ENCODE measurements at regions not wholly inside any gene's neighbourhood (a gene's known extent, or its start where the extent isn't known, plus 50 kb on each side); places are given as distances from the start of the nearest gene placed in this dataset.

- Mint-ChIP-seq H3K9me3 (peaks cover 0 to 15% (median 0%) of the 10 kb centered on the region in 11 donors), H3K4me3 (peak overlapping the region in 9 of 10 donors; percentile 1 to 63 (median 38)), H3K4me1 (peaks cover 4 to 32% (median 26%) of the 10 kb centered on the region in 7 donors), H3K27ac (peak overlapping the region in 7 of 9 donors; percentile 19 to 47 (median 26)), H3K36me3 (peaks cover 0 to 14% (median 0%) of the 10 kb centered on the region in 5 donors), H3K27me3 (no peaks in the 10 kb centered on the region)
- DNase-seq (no peak), ATAC-seq (no peak)
- no peaks in the 10 kb centered on the region for H3K27me3 ChIP-seq (ENCODE audit: control insufficient read depth in 2 of 2, insufficient read depth in 2 of 2, low read length in 2 of 2)
- no peak overlapping the region for H3K4me3 ChIP-seq (ENCODE audit: low read length)
- no peaks in the 10 kb centered on the region for H3K9me3 ChIP-seq (ENCODE audit: control insufficient read depth in 2 of 3, low read length in 3 of 3)
- intact Hi-C loops (cut with micrococcal nuclease), result loop anchor here in 1 of 2 donors (5.0 kb wide), 1 partner anchor 34 kb away; no protein-coding TSS in a partner anchor
- no peaks in the 10 kb centered on the region for H3K4me1 ChIP-seq (ENCODE audit: control insufficient read depth in 2 of 2, insufficient read depth in 2 of 2, low read length in 2 of 2)
- ChIA-PET POLR2A (interaction anchor here (0.5 to 1.1 kb wide), 2 partner anchors 16 to 39 kb away, joined by 3 read pairs; no protein-coding TSS in a partner anchor), CTCF (interaction anchor here (0.6 kb wide), 1 partner anchor 1002 kb away, joined by 3 read pairs; no protein-coding TSS in a partner anchor)
- H3K27ac ChIP-seq (ENCODE audit: low read depth, low read length), result no peak overlapping the region
- H3K36me3 ChIP-seq (ENCODE audit: control insufficient read depth in 2 of 3, insufficient read depth in 3 of 3, low read length in 3 of 3), result no peaks in the 10 kb centered on the region
Measured at GRCh38 chr3:143182866-143183664, 63.5 kb downstream of the CHST2 start.

- no peak overlapping the region for H3K27ac ChIP-seq (ENCODE audit: low read depth, low read length)
- H3K36me3 Mint-ChIP-seq, result peaks cover 0 to 14% (median 0%) of the 10 kb centered on the region in 5 donors
- ChIA-PET POLR2A (interaction anchor here (0.5 to 1.1 kb wide), 2 partner anchors 16 to 40 kb away, joined by 3 read pairs; no protein-coding TSS in a partner anchor), CTCF (no interaction called here)
- DNase-seq (no peak), ATAC-seq (no peak)
- peaks cover 0 to 15% (median 0%) of the 10 kb centered on the region in 11 donors for H3K9me3 Mint-ChIP-seq
- no peaks in the 10 kb centered on the region for H3K9me3 ChIP-seq (ENCODE audit: control insufficient read depth in 2 of 3, low read length in 3 of 3)
- peak overlapping the region in 7 of 9 donors; percentile 19 to 47 (median 26) for H3K27ac Mint-ChIP-seq
- H3K27me3 ChIP-seq (ENCODE audit: control insufficient read depth in 2 of 2, insufficient read depth in 2 of 2, low read length in 2 of 2), result no peaks in the 10 kb centered on the region
- intact Hi-C loops (cut with micrococcal nuclease), result loop anchor here in 1 of 2 donors (5.0 kb wide), 1 partner anchor 34 kb away; no protein-coding TSS in a partner anchor
- H3K36me3 ChIP-seq (ENCODE audit: control insufficient read depth in 2 of 3, insufficient read depth in 3 of 3, low read length in 3 of 3), result no peaks in the 10 kb centered on the region
- peaks cover 4 to 32% (median 26%) of the 10 kb centered on the region in 7 donors for H3K4me1 Mint-ChIP-seq
- H3K4me1 ChIP-seq (ENCODE audit: control insufficient read depth in 2 of 2, insufficient read depth in 2 of 2, low read length in 2 of 2), result no peaks in the 10 kb centered on the region
- H3K4me3 ChIP-seq (ENCODE audit: low read length), result no peak overlapping the region
- peak overlapping the region in 7 of 10 donors; percentile 1 to 63 (median 38) for H3K4me3 Mint-ChIP-seq
- no peaks in the 10 kb centered on the region for H3K27me3 Mint-ChIP-seq
Measured at GRCh38 chr3:143183665-143183964, 64.0 kb downstream of the CHST2 start.

GRCh38 chr3:143184099-143184498 lies 64.5 kb downstream of the CHST2 start:
- Mint-ChIP-seq H3K4me3 (peak overlapping the region in 1 of 10 donors; percentile 63), H3K36me3 (peaks cover 0 to 14% (median 0%) of the 10 kb centered on the region in 5 donors)

GRCh38 chr3:143185401-143185800 lies 65.8 kb downstream of the CHST2 start:
- Mint-ChIP-seq H3K4me3 (no peak overlapping the region), H3K36me3 (peaks cover 0 to 12% (median 0%) of the 10 kb centered on the region in 5 donors), H3K4me1 (peaks cover 4 to 19% (median 12%) of the 10 kb centered on the region in 7 donors), H3K27ac (no peak overlapping the region), H3K27me3 (no peaks in the 10 kb centered on the region), H3K9me3 (peaks cover 0 to 10% (median 0%) of the 10 kb centered on the region in 11 donors)
- no peak overlapping the region for H3K4me3 ChIP-seq (ENCODE audit: low read length)
- DNase-seq (no peak), ATAC-seq (no peak)
- H3K36me3 ChIP-seq (ENCODE audit: control insufficient read depth in 2 of 3, insufficient read depth in 3 of 3, low read length in 3 of 3), result no peaks in the 10 kb centered on the region
- H3K4me1 ChIP-seq (ENCODE audit: control insufficient read depth in 2 of 2, insufficient read depth in 2 of 2, low read length in 2 of 2), result peaks cover 0 to 1% of the 10 kb centered on the region in 2 donors
- no peaks in the 10 kb centered on the region for H3K9me3 ChIP-seq (ENCODE audit: control insufficient read depth in 2 of 3, low read length in 3 of 3)
- ChIA-PET POLR2A (no interaction called here), CTCF (interaction anchor here (0.6 kb wide), 1 partner anchor 245 kb away, joined by 3 read pairs; no protein-coding TSS in a partner anchor)
- no peak overlapping the region for H3K27ac ChIP-seq (ENCODE audit: low read depth, low read length)
- intact Hi-C loops (cut with micrococcal nuclease), result no loop called here
- no peaks in the 10 kb centered on the region for H3K27me3 ChIP-seq (ENCODE audit: control insufficient read depth in 2 of 2, insufficient read depth in 2 of 2, low read length in 2 of 2)

More at GRCh38 chr3:143184099-143184498, 64.5 kb downstream of the CHST2 start:
- ChIA-PET POLR2A (interaction anchor here (0.6 kb wide), 1 partner anchor 12 kb away, joined by 5 read pairs; no protein-coding TSS in a partner anchor), CTCF (no interaction called here)
- Mint-ChIP-seq H3K27ac (peak overlapping the region in 2 of 9 donors; percentile 21), H3K27me3 (no peaks in the 10 kb centered on the region), H3K9me3 (peaks cover 0 to 15% (median 0%) of the 10 kb centered on the region in 11 donors), H3K4me1 (peaks cover 4 to 32% (median 25%) of the 10 kb centered on the region in 7 donors)
- Histone ChIP-seq H3K36me3 (ENCODE audit: control insufficient read depth in 2 of 3, insufficient read depth in 3 of 3, low read length in 3 of 3) (no peaks in the 10 kb centered on the region), H3K27ac (ENCODE audit: low read depth, low read length) (no peak overlapping the region), H3K4me1 (ENCODE audit: control insufficient read depth in 2 of 2, insufficient read depth in 2 of 2, low read length in 2 of 2) (no peaks in the 10 kb centered on the region), H3K9me3 (ENCODE audit: control insufficient read depth in 2 of 3, low read length in 3 of 3) (no peaks in the 10 kb centered on the region), H3K4me3 (ENCODE audit: low read length) (no peak overlapping the region), H3K27me3 (ENCODE audit: control insufficient read depth in 2 of 2, insufficient read depth in 2 of 2, low read length in 2 of 2) (no peaks in the 10 kb centered on the region)
- no peak for DNase-seq
- intact Hi-C loops (cut with micrococcal nuclease), result loop anchor here in 1 of 2 donors (5.0 kb wide), 1 partner anchor 33 kb away; no protein-coding TSS in a partner anchor
- ATAC-seq, result no peak

GRCh38 chr3:143187111-143187510 lies 67.5 kb downstream of the CHST2 start:
- Mint-ChIP-seq H3K36me3 (peaks cover 0 to 4% (median 0%) of the 10 kb centered on the region in 5 donors), H3K4me3 (no peak overlapping the region), H3K9me3 (peaks cover 0 to 9% (median 0%) of the 10 kb centered on the region in 11 donors), H3K27me3 (no peaks in the 10 kb centered on the region), H3K27ac (no peak overlapping the region), H3K4me1 (peaks cover 4 to 17% (median 12%) of the 10 kb centered on the region in 7 donors)
- DNase-seq (no peak), ATAC-seq (no peak)
- H3K4me1 ChIP-seq (ENCODE audit: control insufficient read depth in 2 of 2, insufficient read depth in 2 of 2, low read length in 2 of 2), result peaks cover 0 to 13% of the 10 kb centered on the region in 2 donors
- H3K36me3 ChIP-seq (ENCODE audit: control insufficient read depth in 2 of 3, insufficient read depth in 3 of 3, low read length in 3 of 3), result no peaks in the 10 kb centered on the region
- H3K27me3 ChIP-seq (ENCODE audit: control insufficient read depth in 2 of 2, insufficient read depth in 2 of 2, low read length in 2 of 2), result no peaks in the 10 kb centered on the region
- H3K4me3 ChIP-seq (ENCODE audit: low read length), result no peak overlapping the region
- intact Hi-C loops (cut with micrococcal nuclease), result no loop called here
- H3K27ac ChIP-seq (ENCODE audit: low read depth, low read length), result no peak overlapping the region
- no peaks in the 10 kb centered on the region for H3K9me3 ChIP-seq (ENCODE audit: control insufficient read depth in 2 of 3, low read length in 3 of 3)
- CTCF ChIA-PET, result interaction anchor here (1.0 kb wide), 1 partner anchor 24 kb away, joined by 3 read pairs; no protein-coding TSS in a partner anchor
- POLR2A ChIA-PET, result interaction anchor here (0.9 kb wide), 1 partner anchor 15 kb away, joined by 3 read pairs; no protein-coding TSS in a partner anchor

GRCh38 chr3:143188881-143189280 lies 69.3 kb downstream of the CHST2 start:
- DNase-seq (no peak), ATAC-seq (no peak)
- Mint-ChIP-seq H3K4me3 (no peak overlapping the region), H3K4me1 (peaks cover 4 to 18% (median 8%) of the 10 kb centered on the region in 7 donors), H3K36me3 (peaks cover 0 to 6% (median 3%) of the 10 kb centered on the region in 5 donors), H3K27ac (no peak overlapping the region), H3K9me3 (peaks cover 0 to 18% (median 3%) of the 10 kb centered on the region in 11 donors), H3K27me3 (no peaks in the 10 kb centered on the region)
- POLR2A ChIA-PET, result interaction anchor here (1.5 kb wide), 1 partner anchor 14 kb away, joined by 3 read pairs; no protein-coding TSS in a partner anchor
- Histone ChIP-seq H3K4me3 (ENCODE audit: low read length) (no peak overlapping the region), H3K36me3 (ENCODE audit: control insufficient read depth in 2 of 3, insufficient read depth in 3 of 3, low read length in 3 of 3) (no peaks in the 10 kb centered on the region), H3K9me3 (ENCODE audit: control insufficient read depth in 2 of 3, low read length in 3 of 3) (no peaks in the 10 kb centered on the region), H3K4me1 (ENCODE audit: control insufficient read depth in 2 of 2, insufficient read depth in 2 of 2, low read length in 2 of 2) (peaks cover 0 to 13% of the 10 kb centered on the region in 2 donors), H3K27me3 (ENCODE audit: control insufficient read depth in 2 of 2, insufficient read depth in 2 of 2, low read length in 2 of 2) (no peaks in the 10 kb centered on the region), H3K27ac (ENCODE audit: low read depth, low read length) (no peak overlapping the region)
- intact Hi-C loops (cut with micrococcal nuclease), result no loop called here
- CTCF ChIA-PET, result no interaction called here

All from naive thymus-derived CD4-positive, alpha-beta T cell (primary cell).